HCT116 (cell line): ENCODE measurements at regions not wholly inside any gene's neighbourhood (a gene's known extent, or its start where the extent isn't known, plus 50 kb on each side); places are given as distances from the start of the nearest gene placed in this dataset.

Experiments
- ATAC-seq: fragments of 200-7000 bp; cut with Tn5 transposase; 2 replicates; pipeline ENCODE4 v1.9.1; 2020; ENCODE audit warnings: mild to moderate bottlenecking, moderate library complexity
- BruUV-seq: library from RNA; stranded (reverse); fragments of 400-500 nt; replicated peaks from 2 replicates; lab custom pipeline; 2021; lab: Mats Ljungman, UMichigan
- CTCF ChIA-PET: fragments of 300-600 bp; sonication (Branson Sonifier 250); formaldehyde crosslinking; loops from one replicate; lab custom pipeline; 2021; ENCODE audit warnings: antibody characterized with exemption; lab: Charles Lee
- POLR2A ChIA-PET: fragments of 300-600, 350-600 bp; sonication (Branson Sonifier 250); formaldehyde crosslinking; loops from one replicate; lab custom pipeline; 2021; ENCODE audit warnings: antibody characterized with exemption; lab: Charles Lee
- RAD21 ChIA-PET, 2 experiments: fragments of 300-600 bp; sonication (Branson Sonifier 250); formaldehyde crosslinking; loops; one replicate each; lab custom pipeline; 2023; ENCODE audit warnings: low total read pairs in 2 of 2; ENCODE audit not compliant: uncharacterized antibody in 2 of 2, unreplicated experiment in 2 of 2, low non-redundant PET in 1 of 2; lab: Charles Lee
- DNase-seq: peaks from one replicate; pipeline ENCODE4 v3.0.0-alpha.2; 2010; ENCODE audit warnings: low read depth, low spot score
- H2AFZ ChIP-seq: fragments of 200-600 bp; shearing (Covaris generic), sonication (generic); 2 replicates; pipeline ENCODE4 v1.6.1; 2017; ENCODE audit warnings: low read depth, mixed run types, mixed read lengths, antibody characterized with exemption, low read length; ENCODE audit not compliant: poor library complexity, severe bottlenecking
- H3K27ac ChIP-seq: 2 replicates; pipeline ENCODE4 v1.5.1; 2012; ENCODE audit warnings: low read depth, low read length
- H3K27me3 ChIP-seq: fragments of 200-600 bp; sonication (generic); 2 replicates; pipeline ENCODE4 v1.6.1; 2016; ENCODE audit warnings: mixed run types, low read length, mixed read lengths; ENCODE audit not compliant: insufficient read depth
- H3K36me3 ChIP-seq, 2 experiments: fragments of 200-500 bp in 1 of 2; fragments of 200-600 bp in 1 of 2; sonication (Bioruptor generic) in 1 of 2; sonication (generic) in 1 of 2; 2 replicates each; pipeline versions ENCODE4 v1.5.1 to v1.6.1; 2014 to 2016; ENCODE audit warnings: low read length in 2 of 2, inconsistent platforms in 1 of 2, mixed read lengths in 1 of 2, mixed run types in 1 of 2; ENCODE audit not compliant: insufficient read depth in 2 of 2, control insufficient read depth in 1 of 2
- H3K4me1 ChIP-seq, 2 experiments: fragments of 200-600 bp in 1 of 2; sonication (generic) in 1 of 2; 2 replicates each; pipeline versions ENCODE4 v1.5.1 to v1.6.1; 2012 to 2017; ENCODE audit warnings: low read length in 2 of 2, inconsistent platforms in 1 of 2, mild to moderate bottlenecking in 1 of 2, mixed read lengths in 1 of 2, mixed run types in 1 of 2, moderate library complexity in 1 of 2; ENCODE audit not compliant: insufficient read depth in 2 of 2, control insufficient read depth in 1 of 2
- H3K4me2 ChIP-seq: fragments of 200-600 bp; sonication (generic); 2 replicates; pipeline ENCODE4 v1.6.1; 2017; ENCODE audit warnings: mixed run types, low read length, mixed read lengths
- H3K4me3 ChIP-seq, 2 experiments: fragments of 200-600 bp in 1 of 2; sonication (generic) in 1 of 2; replicated peaks in 1 of 2; 2 replicates each; pipeline ENCODE4 v1.5.1; 2011 to 2016; ENCODE audit warnings: low read length in 2 of 2, control low read depth in 1 of 2, low read depth in 1 of 2, mild to moderate bottlenecking in 1 of 2, mixed read lengths in 1 of 2, mixed run types in 1 of 2
- H3K79me2 ChIP-seq: fragments of 200-600 bp; sonication (generic); 2 replicates; pipeline ENCODE4 v1.6.1; 2017; ENCODE audit warnings: mild to moderate bottlenecking, mixed run types, low read length, moderate library complexity, mixed read lengths; ENCODE audit not compliant: insufficient read depth
- H3K9ac ChIP-seq: fragments of 200-600 bp; sonication (generic); 2 replicates; pipeline ENCODE4 v1.6.1; 2016; ENCODE audit warnings: low read length, mixed read lengths
- H3K9me2 ChIP-seq: fragments of 200-600 bp; sonication (generic), shearing (Covaris generic); 2 replicates; pipeline ENCODE4 v1.6.1; 2017; ENCODE audit warnings: mixed run types, mild to moderate bottlenecking, moderate library complexity; ENCODE audit not compliant: insufficient read depth
- H3K9me3 ChIP-seq, 2 experiments: fragments of 200-500 bp in 1 of 2; fragments of 200-600 bp in 1 of 2; sonication (Bioruptor generic) in 1 of 2; sonication (generic) in 1 of 2; 2 replicates each; pipeline ENCODE4 v1.6.1; 2014 to 2017; ENCODE audit warnings: low read length in 2 of 2, mixed read lengths in 2 of 2, inconsistent platforms in 1 of 2, low read depth in 1 of 2, mild to moderate bottlenecking in 1 of 2, mixed run types in 1 of 2, moderate library complexity in 1 of 2; ENCODE audit not compliant: control insufficient read depth in 1 of 2, insufficient read depth in 1 of 2
- H4K20me1 ChIP-seq: fragments of 200-600 bp; sonication (generic), shearing (Covaris generic); 2 replicates; pipeline ENCODE4 v1.6.1; 2017; ENCODE audit warnings: mixed run types, mild to moderate bottlenecking, moderate library complexity; ENCODE audit not compliant: insufficient read depth
- CBX3 ChIP-seq: IDR thresholded peaks from 2 replicates; pipeline ENCODE4 v1.6.1; 2012; ENCODE audit warnings: low read depth
- CEBPB ChIP-seq: IDR thresholded peaks from 2 replicates; pipeline ENCODE4 v1.6.1; 2012; ENCODE audit warnings: low read depth
- EGR1 ChIP-seq: IDR thresholded peaks from 2 replicates; pipeline ENCODE4 v1.6.1; 2012; ENCODE audit warnings: low read depth
- ELF1 ChIP-seq: IDR thresholded peaks from 2 replicates; pipeline ENCODE4 v1.6.1; 2012; ENCODE audit warnings: low read depth, borderline replicate concordance
- EZH2 ChIP-seq: fragments of 200-600 bp; sonication (generic); IDR thresholded peaks from 2 replicates; pipeline ENCODE4 v1.6.1; 2017; ENCODE audit warnings: antibody characterized with exemption, mixed run types
- EZH2phosphoT487 ChIP-seq: fragments of 200-600 bp; IDR thresholded peaks from 2 replicates; pipeline ENCODE4 v1.6.1; 2018; ENCODE audit warnings: antibody characterized with exemption, borderline replicate concordance
- FOSL1 ChIP-seq: IDR thresholded peaks from 2 replicates; pipeline ENCODE4 v1.6.1; 2012; ENCODE audit warnings: low read depth
- JUND ChIP-seq: IDR thresholded peaks from 2 replicates; pipeline ENCODE4 v1.6.1; 2012
- POLR2A ChIP-seq: IDR thresholded peaks from 2 replicates; pipeline ENCODE4 v1.7.0; 2011; ENCODE audit warnings: borderline replicate concordance; ENCODE audit not compliant: insufficient read depth, insufficient read length; ENCODE audit errors: extremely low read depth
- POLR2AphosphoS5 ChIP-seq: IDR thresholded peaks from 2 replicates; pipeline ENCODE4 v1.6.1; 2011; ENCODE audit warnings: mild to moderate bottlenecking, low read depth, low read length, moderate library complexity
- RAD21 ChIP-seq: IDR thresholded peaks from 2 replicates; pipeline ENCODE4 v1.6.1; 2012; ENCODE audit warnings: low read depth, mild to moderate bottlenecking
- SIN3A ChIP-seq: IDR thresholded peaks from 2 replicates; pipeline ENCODE4 v1.6.1; 2012; ENCODE audit warnings: low read depth
- SP1 ChIP-seq: IDR thresholded peaks from 2 replicates; pipeline ENCODE4 v1.6.1; 2012; ENCODE audit warnings: low read depth
- TCF7L2 ChIP-seq: IDR thresholded peaks from 2 replicates; pipeline ENCODE4 v1.7.0; 2011; ENCODE audit warnings: borderline replicate concordance, inconsistent platforms; ENCODE audit not compliant: insufficient read depth, insufficient read length; ENCODE audit errors: extremely low read depth
- ZBTB33 ChIP-seq: IDR thresholded peaks from 2 replicates; pipeline ENCODE4 v1.6.1; 2011; ENCODE audit warnings: mild to moderate bottlenecking, low read length, moderate library complexity; ENCODE audit not compliant: insufficient replicate concordance; ENCODE audit errors: extremely low read depth
- ZFX ChIP-seq: fragments of 450-650 bp; IDR thresholded peaks from 2 replicates; pipeline ENCODE4 v1.6.1; 2017
- ZNF274 ChIP-seq: fragments of 200-500 bp; sonication (Bioruptor generic); IDR thresholded peaks from 2 replicates; pipeline ENCODE4 v1.6.1; 2014; ENCODE audit warnings: mild to moderate bottlenecking, low read depth, low read length, inconsistent platforms
- intact Hi-C: fragments of 100-400 bp; cut with micrococcal nuclease; formaldehyde crosslinking; loops from 2 replicates; pipeline ENCODE4 v1.10.0; 2022
- TF ChIP-seq, protein P1 (sequence below): IDR thresholded peaks from 2 replicates; pipeline ENCODE4 v1.6.1; 2012; ENCODE audit warnings: low read depth
- TF ChIP-seq, protein P2 (sequence below), 3 experiments: fragments of 200-600 bp in 1 of 3; sonication (generic) in 1 of 3; IDR thresholded peaks in 2 of 3; conservative IDR thresholded peaks in 1 of 3; 2 replicates each; pipeline ENCODE4 v1.5.1; 2012 to 2017; ENCODE audit warnings: low read depth in 2 of 3, low read length in 2 of 3, antibody characterized with exemption in 1 of 3, borderline replicate concordance in 1 of 3, control low read depth in 1 of 3, mild to moderate bottlenecking in 1 of 3, mixed read lengths in 1 of 3, mixed run types in 1 of 3, moderate library complexity in 1 of 3; ENCODE audit not compliant: insufficient read depth in 1 of 3
- TF ChIP-seq, protein P3 (sequence below): IDR thresholded peaks from 2 replicates; pipeline ENCODE4 v1.6.1; 2012

- Histone ChIP-seq H3K9ac (no peak overlapping the region), H3K27ac (no peak overlapping the region), H3K79me2 (no peaks in the 10 kb centered on the region), H4K20me1 (no peaks in the 10 kb centered on the region), H3K9me3 (no peaks in the 10 kb centered on the region), H2AFZ (no peak overlapping the region), H3K27me3 (no peaks in the 10 kb centered on the region), H3K36me3 (no peaks in the 10 kb centered on the region), H3K4me3 (no peak overlapping the region), H3K4me1 (no peaks in the 10 kb centered on the region), H3K9me2 (no peaks in the 10 kb centered on the region), H3K4me2 (no peak overlapping the region)
- ChIA-PET RAD21 (no interaction called here), CTCF (no interaction called here), POLR2A (no interaction called here)
- DNase-seq (no peak), ATAC-seq (no peak)
- no TSS peak for BruUV-seq
- intact Hi-C loops = no loop called here
- TF ChIP-seq ZFX (no peak), CEBPB (no peak), EGR1 (no peak), ZNF274 (no peak), TCF7L2 (no peak), SP1 (no peak), ELF1 (no peak), POLR2A (no peak), CBX3 (no peak), FOSL1 (no peak), ZBTB33 (no peak), POLR2AphosphoS5 (no peak), EZH2phosphoT487 (no peak), SIN3A (no peak), RAD21 (no peak), EZH2 (no peak), JUND (no peak)
- TF ChIP-seq, protein P1, sequence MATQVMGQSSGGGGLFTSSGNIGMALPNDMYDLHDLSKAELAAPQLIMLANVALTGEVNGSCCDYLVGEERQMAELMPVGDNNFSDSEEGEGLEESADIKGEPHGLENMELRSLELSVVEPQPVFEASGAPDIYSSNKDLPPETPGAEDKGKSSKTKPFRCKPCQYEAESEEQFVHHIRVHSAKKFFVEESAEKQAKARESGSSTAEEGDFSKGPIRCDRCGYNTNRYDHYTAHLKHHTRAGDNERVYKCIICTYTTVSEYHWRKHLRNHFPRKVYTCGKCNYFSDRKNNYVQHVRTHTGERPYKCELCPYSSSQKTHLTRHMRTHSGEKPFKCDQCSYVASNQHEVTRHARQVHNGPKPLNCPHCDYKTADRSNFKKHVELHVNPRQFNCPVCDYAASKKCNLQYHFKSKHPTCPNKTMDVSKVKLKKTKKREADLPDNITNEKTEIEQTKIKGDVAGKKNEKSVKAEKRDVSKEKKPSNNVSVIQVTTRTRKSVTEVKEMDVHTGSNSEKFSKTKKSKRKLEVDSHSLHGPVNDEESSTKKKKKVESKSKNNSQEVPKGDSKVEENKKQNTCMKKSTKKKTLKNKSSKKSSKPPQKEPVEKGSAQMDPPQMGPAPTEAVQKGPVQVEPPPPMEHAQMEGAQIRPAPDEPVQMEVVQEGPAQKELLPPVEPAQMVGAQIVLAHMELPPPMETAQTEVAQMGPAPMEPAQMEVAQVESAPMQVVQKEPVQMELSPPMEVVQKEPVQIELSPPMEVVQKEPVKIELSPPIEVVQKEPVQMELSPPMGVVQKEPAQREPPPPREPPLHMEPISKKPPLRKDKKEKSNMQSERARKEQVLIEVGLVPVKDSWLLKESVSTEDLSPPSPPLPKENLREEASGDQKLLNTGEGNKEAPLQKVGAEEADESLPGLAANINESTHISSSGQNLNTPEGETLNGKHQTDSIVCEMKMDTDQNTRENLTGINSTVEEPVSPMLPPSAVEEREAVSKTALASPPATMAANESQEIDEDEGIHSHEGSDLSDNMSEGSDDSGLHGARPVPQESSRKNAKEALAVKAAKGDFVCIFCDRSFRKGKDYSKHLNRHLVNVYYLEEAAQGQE = no peak
- TF ChIP-seq, protein P2, sequence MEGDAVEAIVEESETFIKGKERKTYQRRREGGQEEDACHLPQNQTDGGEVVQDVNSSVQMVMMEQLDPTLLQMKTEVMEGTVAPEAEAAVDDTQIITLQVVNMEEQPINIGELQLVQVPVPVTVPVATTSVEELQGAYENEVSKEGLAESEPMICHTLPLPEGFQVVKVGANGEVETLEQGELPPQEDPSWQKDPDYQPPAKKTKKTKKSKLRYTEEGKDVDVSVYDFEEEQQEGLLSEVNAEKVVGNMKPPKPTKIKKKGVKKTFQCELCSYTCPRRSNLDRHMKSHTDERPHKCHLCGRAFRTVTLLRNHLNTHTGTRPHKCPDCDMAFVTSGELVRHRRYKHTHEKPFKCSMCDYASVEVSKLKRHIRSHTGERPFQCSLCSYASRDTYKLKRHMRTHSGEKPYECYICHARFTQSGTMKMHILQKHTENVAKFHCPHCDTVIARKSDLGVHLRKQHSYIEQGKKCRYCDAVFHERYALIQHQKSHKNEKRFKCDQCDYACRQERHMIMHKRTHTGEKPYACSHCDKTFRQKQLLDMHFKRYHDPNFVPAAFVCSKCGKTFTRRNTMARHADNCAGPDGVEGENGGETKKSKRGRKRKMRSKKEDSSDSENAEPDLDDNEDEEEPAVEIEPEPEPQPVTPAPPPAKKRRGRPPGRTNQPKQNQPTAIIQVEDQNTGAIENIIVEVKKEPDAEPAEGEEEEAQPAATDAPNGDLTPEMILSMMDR (IDR thresholded peaks at IDR 0.05 in 2 of 3, conservative IDR thresholded peaks at IDR 0.05 in 1 of 3; ENCODE audit: borderline replicate concordance in 1 of 3, insufficient read depth in 1 of 3, low read depth in 2 of 3, low read length in 2 of 3) = no peak
- TF ChIP-seq, protein P3, sequence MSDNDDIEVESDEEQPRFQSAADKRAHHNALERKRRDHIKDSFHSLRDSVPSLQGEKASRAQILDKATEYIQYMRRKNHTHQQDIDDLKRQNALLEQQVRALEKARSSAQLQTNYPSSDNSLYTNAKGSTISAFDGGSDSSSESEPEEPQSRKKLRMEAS = no peak
These were observed 191.8 kb downstream of the CCNG2 start for GRCh38 chr4:77348815-77349214.
